Right hindlimb (tissue), 1 donor: ENCODE measurements at regions not wholly inside any gene's neighbourhood (a gene's known extent, or its start where the extent isn't known, plus 50 kb on each side); places are given as distances from the start of the nearest gene placed in this dataset.

Experiments
- DNase-seq: peaks from one replicate; pipeline ENCODE4 v3.0.0-alpha.2; 2018

DNA sequence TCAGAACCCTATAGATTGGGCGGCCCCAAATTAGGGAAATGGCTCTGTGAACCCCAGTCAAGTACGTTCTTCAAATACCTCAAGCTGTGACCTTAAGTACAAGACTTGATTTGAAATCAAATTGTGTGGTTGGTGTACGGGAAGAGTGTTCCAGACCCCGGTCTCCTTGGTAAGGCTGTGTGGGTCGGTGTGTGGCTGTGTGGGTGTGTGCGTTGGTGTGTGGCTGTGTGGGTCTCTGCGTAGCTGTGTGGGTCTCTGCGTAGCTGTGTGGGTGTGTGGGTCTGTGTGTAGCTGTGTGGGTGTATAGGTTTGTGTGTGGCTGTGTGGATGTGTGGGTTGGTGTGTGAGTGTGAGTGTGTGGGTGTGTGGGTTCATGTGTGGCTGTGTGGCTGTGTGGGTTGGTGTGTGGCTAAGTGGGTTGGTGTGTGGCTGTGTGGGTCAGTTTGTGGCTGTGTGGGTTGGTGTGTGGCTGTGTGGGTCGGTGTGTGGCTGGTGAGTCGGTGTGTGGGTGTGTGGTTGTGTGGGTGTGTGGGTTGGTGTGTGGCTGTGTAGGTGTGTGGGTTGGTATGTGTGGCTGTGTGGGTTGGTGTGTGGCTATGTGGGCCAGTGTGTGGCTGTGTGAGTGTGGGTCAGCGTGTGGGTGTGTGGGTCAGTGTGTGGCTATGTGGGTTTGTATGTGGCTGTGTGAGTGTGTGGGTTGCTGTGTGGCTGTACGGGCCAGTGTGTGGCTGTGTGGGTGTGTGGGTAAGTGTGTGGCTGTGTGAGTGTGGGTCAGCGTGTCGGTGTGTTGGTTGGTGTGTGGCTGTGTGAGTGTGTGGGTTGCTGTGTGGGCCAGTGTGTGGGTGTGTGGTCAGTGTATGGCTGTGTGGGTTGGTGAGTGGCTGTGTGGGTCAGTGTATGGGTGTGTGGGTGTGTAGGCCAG lies 238.7 kb upstream of the ZFHX3 start:
- DNase-seq, result no peak

DNA sequence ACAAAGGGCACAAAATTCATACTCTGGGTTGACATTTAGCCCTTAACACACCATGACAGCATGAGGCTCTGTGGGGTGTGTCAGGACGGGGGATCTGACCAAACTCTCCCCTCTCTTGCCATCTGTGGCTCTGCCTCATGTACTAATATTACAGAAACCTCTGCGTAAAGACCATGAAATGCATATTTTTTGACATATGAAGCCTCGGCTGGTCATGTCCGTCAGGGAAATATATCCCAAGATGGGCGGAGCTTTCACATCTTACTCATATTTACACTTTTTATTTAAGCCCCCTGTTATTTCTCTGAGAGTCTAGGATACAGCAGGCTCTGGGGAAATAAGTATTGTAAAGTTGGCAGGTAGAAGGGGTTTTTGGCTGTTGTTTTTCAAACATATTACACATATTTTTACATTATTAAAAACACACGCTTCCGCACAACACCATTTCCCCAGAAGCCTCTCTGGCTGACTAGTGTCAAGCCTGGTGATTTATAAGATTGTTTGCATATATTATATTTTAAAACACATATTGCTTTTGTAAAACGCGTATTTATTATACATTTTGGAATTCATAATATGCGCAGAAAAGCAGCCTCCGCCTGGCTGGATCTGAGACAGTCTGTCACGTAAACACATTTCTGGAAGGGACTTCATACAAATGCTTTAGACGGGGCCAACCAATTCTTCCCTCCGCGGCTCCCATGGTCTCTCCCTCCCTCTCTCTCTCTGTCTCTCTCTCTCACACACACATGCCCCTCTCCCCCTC lies 237.7 kb upstream of the ZFHX3 start:
- peak; percentile 77 for DNase-seq

DNA sequence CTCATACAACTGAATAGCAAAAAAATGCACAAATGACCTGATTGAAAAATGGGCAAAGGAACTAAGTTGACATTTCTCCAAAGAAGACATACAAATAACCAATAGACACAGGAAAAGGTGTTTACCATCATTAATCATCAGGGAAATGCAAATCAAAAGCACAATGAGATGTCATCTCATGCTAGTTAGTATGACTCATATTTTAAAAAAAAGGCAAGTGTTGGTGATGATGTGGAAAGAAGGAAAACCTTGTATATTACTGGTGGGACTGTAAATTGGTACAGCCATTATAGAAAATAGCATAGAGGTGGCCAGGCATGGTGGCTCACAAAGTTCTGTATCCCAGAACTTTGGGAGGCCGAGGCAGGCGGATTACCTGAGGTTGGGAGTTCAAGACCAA lies 232.5 kb upstream of the ZFHX3 start:
- DNase-seq, result no peak

DNA sequence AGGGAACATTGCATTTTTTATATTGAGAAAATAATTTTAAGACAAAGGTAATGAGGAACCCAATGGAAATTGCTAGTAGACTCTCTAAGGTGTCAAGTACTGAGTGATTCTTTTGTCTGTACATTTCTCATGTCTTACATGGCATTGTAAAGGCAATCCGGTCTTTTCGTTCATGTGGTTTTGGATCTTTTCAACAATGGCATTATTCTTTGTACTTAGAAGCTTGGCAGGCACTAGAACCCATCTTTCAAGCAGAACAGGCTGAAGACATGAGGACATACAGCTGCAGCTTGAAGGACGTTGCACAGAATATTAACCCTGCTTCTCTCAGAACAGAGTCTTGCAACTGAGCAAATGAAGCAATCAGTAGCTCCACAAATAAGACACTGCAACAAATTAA lies 231.5 kb upstream of the ZFHX3 start:
- DNase-seq, result no peak

DNA sequence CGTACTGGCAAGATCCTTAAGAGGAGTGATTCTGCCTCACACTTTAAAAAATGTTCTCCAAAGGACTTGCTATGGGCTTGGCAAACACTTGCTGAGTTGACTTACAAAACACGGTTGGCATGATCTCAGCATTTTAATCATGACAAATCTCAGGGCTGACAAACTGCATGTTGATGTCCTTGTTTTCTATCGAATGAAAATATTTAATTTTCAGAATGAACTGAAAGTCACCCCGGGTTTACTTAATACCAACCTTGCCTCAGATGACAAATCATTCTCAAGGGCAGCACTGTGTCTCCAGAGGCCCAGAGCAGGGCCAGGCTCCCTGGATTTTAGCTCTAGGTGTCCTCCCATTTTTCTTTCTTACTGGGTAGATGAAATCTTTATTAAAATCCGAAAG lies 229.1 kb upstream of the ZFHX3 start:
- DNase-seq, result no peak

DNA sequence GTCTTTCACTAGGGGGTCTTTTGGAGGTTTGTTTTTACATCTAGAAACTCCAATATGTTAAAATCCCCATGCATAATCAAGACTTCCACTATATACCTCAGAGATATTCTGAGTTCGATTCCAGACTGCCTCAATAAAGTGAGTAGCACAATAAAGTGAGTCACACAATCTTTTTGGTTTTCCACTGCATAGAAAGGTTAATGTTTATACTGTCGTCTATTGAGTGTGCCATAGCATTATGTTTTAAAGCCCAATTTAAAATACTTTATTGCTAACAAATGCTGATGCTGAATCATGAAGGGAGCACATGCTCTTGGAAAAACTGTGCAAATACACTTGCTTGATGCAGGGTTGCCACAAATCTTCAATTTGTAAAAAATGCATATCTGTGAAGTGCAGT lies 227.5 kb upstream of the ZFHX3 start:
- no peak for DNase-seq

DNA sequence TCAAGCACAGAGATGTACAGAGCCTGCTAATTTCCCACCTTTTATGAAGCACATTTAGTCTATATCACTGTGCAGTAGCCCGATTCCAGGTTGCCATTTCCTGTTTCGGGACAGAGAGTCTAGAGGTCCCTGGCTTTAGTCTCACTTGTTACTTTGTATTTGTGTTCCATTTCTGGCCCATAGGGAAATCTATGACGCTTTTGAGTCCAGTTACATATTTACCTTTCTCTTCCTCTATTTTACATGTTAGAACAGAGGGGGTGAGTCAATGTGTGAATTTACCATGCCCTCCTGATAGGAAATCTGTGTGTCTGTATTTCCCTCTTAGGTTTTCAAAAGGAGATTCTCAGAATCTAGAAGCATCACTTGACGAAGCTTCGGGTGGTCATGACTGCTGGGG lies 227.1 kb upstream of the ZFHX3 start:
- DNase-seq, result no peak

DNA sequence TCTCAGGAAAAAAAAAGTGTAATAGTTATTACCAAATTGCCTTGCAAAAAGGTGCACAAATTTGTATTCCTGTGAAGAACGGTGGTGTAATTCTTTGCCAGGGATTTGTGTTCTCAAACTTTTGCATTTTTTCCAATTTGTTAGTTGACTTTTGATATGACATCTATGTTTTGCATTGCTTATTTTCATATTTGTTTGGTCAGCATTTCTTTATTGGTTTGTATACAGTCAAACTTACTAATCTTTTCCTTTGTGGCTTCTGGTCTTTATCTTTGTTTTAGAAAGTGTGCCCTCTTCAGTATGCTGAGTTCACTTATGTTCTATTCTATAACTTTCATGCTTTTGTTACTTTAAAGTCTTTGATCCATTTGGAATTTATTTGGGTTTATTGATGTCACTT lies 226.2 kb upstream of the ZFHX3 start:
- DNase-seq, result no peak

DNA sequence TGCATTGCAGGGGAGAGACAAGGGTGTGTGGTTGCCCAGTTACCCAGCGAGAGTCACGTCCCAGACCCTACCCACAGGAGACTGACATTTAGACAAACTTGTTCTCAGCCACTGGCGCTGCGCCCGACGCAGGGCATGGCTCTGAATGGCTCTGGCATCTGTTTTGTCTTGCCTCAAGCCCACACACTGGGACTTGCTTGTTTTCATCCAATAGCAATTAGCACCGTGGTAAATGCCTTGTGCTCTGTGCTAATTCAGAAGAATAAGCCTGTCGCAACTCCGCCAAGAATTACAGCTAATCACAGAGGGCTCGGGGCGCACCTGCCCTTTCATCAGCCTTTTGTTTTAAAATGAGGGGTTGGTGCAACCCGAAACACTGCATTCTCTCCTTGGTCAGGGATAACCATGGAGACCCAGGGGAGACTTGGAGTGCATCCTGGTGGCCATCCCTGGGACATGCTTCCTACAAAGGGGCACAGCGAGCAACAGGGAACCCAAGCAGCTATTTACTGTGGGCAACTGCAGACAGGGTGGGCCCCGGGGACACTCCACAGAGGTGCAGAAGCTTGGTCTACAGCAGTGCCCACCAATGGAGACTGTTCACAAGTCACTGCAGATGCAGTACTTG lies 220.6 kb upstream of the ZFHX3 start:
- DNase-seq, result peak; percentile 45

DNA sequence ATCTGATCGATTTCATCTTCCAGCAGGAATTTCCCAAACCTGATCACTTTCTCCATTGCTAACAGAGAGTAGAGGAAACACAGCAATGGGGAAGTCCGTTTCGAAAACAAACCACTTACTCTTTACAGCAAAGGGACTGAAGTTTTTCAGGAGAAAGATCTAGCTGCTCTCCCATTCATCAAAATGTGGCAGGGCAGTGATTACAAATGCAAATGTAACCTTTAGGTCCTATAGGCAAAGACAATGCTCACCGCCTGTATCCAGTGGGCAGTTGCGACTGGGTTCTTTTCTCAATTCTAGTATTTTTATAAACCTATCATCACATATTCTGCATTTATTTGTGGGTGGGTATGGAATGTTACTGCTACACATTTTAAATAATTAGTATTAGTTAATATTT lies 218.0 kb upstream of the ZFHX3 start:
- DNase-seq, result no peak

DNA sequence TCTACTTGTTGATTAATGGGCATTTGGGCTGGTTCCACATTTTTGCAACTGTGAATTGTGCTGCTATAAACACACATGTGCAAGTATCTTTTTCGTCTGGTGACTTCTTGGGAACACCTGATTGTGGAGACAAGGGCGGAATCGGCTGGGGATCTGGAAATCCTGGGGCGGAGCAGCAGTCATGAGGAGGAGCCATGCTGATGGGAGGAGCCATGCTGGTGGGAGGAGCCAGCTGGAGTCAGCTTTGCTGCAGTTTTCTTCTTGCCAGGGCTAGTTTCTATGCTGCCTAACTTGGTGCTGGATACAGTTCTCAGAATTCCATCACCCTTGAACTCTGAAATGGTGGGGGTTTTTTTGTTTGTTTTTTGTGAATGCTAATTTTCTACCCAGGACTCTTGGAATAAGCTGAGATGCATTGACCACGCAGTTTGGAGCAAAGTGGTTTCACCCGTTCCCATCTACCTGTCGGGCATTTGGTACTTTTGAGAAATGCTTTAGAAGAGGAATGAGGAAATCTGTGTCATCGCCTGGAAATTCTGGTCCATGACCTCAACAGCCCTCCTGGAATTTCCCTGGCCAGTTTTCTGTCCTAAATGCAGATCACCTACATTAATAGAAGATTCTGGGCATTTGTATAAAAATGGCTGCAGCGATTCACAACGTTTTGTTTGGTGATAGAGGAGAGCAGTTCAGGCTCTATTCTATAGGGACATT lies 217.4 kb upstream of the ZFHX3 start:
- no peak for DNase-seq

DNA sequence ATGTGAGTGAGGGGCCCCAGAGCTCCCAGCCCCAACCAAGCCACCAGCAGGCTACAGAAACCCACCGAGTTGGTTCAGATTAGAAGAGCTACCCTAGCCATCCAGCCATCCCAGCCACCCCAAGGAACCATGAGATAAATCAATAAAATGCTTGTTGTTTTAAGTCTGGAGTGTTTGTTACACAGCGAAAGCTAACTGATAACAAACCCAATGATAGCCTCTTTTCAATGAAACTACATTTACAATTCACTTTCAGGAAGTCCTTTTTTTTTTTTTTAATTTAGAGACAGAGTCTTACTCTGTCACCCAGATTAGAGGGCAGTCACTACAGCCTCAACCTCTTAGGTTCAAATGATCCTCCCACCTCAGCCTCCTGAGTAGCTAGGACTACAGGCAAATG lies 215.0 kb upstream of the ZFHX3 start:
- DNase-seq, result no peak

DNA sequence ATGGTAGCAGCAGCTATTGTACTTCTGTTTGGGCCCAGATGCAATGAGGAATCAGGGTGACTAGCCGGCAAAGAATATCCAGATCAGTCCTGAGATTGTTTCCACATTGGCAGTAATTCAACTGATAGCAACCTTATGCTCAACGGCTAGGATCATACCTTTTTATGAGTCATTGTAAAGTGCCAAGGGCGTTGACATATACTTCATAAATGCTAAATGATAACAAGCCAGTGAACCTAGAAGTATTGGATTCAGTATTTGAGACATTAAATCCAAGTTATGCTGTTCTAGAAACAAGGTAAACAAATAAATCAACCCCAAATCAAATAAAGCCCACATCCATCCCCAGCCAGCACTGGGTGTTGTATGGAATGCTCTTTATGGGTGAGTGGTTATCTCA lies 207.1 kb upstream of the ZFHX3 start:
- no peak for DNase-seq

DNA sequence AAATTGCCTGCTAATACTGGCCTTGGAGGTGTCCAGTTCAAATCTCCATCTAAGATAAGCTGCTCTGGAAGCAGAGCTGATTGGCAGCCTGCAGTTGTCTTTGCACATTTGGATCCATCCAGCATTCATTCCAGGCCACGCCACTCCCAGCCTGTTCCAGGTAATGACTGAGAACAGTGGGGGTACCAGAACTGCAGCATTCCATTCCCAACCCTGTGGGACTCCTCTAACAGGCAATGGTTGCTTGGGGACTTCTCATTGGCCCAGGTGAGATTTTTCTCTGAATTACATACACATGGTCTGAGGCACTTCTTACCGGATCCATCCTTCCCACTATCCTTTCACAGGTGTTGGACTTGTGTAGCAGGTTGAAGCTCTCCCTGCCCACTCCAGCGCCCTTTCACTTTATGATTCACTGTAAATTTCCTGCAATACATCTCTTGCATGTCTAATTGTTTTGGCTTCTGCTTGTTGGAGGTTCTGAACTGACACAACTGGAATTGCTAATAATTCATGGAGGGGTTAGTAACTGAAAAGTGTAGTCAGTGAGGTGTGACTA lies 206.1 kb upstream of the ZFHX3 start:
- DNase-seq, result no peak

DNA sequence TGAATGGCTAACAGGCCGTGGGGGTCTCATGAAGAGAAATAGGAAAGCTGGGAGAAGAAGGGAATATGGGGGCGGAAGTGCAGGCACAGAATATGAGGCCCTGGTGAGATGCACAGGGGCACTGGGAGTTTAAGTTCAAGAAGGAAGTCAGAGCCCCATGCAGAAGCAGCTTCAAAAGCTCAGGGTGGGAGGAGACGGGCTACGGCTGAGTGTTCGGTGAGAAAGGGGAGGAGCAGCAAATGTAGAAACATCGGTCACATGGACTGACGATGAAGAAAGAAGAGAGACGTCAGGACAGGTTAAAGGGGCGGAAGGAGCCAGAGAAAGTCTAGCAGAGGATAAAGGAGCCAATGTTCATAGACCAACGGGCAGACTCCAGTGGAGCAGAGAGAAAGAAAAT lies 204.5 kb upstream of the ZFHX3 start:
- DNase-seq, result no peak

DNA sequence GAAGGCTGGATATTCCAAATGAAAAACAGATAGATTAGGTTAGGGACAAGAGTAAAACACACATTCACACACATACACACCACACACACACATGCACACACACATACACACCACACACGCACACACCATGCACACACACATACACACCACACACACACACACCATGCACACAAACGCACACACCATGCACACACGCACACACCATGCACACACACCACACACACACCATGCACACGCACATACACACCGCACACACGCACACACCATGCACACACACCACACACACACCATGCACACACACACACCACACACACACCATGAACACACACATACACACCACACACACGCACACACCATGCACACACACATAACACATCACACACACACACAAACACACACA lies 203.7 kb upstream of the ZFHX3 start:
- DNase-seq, result no peak

DNA sequence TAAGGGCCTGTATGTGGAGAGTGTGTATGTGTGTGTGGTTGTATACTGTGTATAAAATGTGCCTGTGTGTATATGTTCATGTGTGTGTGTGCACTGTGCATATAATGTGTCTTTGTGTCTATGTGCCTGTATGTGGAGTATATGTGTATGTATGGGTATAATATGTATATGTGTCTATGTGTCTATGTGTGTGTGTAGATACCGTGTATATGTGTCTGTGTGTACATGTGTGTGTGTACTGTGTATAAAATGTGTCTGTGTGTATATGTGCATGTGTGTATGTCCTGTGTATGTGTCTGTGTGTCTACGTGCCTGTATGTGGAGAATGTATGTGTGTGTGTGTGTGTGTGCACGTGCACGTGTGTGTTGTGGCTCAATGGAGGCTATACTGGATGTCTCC lies 200.4 kb upstream of the ZFHX3 start:
- DNase-seq, result no peak

DNA sequence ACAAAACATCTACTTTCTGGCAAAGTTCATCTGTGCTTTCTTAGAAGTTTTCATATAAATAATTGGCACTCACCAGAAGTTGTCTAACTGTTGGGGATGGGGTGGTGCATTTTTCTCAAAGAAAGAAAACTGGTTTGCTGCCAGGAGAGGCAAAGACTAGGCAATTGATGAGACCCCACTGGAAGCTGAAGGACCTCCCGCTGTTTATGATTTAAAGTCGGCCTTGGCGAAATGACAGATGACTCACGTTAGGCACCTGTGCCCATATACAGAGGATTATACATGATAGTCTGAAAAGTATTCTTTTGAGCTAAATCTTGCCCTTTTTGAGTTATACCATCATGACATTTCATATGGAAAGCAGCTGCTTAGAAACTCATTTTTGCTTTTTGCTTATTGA lies 193.0 kb upstream of the ZFHX3 start:
- no peak for DNase-seq

DNA sequence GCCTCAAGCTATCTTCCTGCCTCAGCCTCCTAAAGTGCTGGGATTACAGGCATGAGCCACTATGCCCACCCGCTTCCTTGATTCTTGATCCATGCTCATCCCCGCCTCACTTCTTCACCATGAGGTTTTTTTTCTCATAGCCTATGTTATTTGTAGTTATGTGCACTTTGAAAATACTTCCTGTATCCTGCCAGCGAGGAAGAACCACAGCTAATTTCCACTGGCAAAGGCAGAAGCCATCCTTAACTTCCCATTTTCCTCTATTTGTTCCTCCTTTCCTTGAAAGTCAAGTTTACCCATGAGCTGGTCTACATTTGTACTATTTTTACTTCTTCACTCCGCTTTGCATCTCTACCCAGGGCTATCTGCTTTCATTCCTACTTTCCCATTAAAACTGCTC lies 189.7 kb upstream of the ZFHX3 start:
- DNase-seq, result no peak

DNA sequence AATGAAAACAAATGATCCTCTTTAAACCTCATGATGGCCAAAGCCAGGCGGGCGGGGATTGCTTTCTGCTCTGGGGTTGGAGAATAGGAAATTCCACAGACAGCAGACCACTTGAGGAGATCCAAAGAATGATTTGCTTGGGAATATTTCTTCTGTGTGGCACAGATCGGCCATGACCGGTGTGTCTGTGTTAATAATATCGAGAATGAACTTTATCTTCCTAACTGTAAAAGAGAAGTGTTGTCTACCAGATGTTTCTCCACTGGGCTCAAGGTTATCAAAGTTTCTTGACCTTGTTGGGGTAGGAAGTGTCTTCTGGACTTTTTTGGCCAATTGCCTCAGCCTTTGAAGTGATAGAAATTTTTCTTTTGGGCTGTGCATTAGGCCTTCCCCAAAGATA lies 186.6 kb upstream of the ZFHX3 start:
- no peak for DNase-seq

DNA sequence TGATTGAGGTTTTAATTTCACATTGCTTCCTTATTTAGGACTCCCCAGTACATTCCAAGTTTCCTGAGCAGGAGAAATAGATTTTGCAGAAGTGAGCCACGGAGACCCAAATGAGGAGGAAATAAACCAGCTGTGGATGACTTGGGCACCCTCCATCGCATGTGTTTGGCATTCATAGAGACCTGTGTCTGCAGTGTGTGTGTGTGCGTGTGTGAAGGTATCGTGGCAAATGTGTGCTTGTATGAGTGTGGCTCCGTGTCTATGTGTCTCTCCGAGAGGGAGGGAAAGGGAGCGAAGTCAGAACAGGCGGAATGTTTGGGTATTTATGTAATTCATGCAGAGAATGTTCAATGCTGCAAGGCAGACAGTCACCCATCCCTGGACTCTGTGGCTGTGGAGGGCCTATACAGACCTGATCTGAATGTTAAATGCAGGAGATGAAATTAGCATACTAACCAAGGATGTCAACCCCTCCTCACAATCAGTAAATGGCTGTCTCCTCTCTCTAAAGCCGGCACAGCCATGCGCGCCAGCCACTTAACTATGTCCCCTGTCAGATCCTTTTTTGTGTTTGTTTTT lies 186.0 kb upstream of the ZFHX3 start:
- DNase-seq, result peak; percentile 46

DNA sequence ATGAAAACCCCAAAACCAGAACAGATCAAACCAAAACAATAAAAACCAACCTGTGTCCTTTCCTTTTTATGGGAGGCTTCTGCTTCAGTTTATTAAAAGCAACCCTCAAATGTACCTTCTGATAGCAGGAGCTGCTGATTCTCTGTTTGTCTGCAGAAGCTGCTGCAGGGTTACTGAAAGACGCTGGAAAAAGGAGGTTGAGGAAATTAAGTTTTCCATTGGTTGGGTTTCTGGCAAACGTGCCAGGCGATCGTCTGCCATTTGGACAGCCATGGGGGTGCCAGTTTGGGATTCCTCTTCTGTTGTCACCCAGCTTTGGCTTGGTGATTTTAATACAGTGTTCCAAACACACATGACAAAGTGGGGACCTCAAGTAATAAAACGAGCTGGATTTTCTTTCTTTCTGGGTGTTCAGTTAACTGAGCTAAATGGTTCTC lies 185.4 kb upstream of the ZFHX3 start:
- DNase-seq, result no peak
